HFF-Myc (cell line): ENCODE measurements at regions not wholly inside any gene's neighbourhood (a gene's known extent, or its start where the extent isn't known, plus 50 kb on each side); places are given as distances from the start of the nearest gene placed in this dataset.

ENCODE experiments used
- DNase-seq: peaks from one replicate; pipeline ENCODE4 v3.0.0-alpha.2; 2011; ENCODE audit warnings: low read depth; ENCODE audit errors: extremely low read depth
- H3K4me3 ChIP-seq: replicated peaks from 2 replicates; pipeline ENCODE4 v1.5.1; 2011; ENCODE audit warnings: low read depth, mild to moderate bottlenecking, control low read depth, low read length
- TF ChIP-seq, protein P1 (sequence below): IDR thresholded peaks from 2 replicates; pipeline ENCODE4 v1.5.1; 2012; ENCODE audit warnings: mild to moderate bottlenecking, low read depth, low read length, control low read depth; ENCODE audit errors: missing control alignments

DNA sequence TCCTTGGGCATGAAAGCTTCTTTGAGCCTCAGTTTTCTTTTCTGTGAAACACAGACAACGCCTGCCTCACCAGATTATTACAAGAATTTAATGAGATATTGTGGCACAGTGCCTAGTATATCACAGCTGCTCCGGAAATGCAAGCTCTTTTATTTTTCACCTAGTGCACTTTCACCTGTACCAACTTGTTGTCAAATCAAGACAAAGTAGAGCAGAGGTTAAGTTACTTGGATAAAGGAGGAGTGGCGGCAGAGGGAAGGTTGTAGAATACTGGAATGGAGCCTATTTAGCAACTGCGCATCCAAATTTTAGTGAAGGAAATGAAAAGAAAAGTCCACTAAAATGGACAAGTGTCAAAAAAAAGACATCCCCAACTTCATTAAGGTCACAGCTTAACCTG is 54.9 kb upstream of the RHOBTB1 start:
- DNase-seq: no peak
- TF ChIP-seq, protein P1, sequence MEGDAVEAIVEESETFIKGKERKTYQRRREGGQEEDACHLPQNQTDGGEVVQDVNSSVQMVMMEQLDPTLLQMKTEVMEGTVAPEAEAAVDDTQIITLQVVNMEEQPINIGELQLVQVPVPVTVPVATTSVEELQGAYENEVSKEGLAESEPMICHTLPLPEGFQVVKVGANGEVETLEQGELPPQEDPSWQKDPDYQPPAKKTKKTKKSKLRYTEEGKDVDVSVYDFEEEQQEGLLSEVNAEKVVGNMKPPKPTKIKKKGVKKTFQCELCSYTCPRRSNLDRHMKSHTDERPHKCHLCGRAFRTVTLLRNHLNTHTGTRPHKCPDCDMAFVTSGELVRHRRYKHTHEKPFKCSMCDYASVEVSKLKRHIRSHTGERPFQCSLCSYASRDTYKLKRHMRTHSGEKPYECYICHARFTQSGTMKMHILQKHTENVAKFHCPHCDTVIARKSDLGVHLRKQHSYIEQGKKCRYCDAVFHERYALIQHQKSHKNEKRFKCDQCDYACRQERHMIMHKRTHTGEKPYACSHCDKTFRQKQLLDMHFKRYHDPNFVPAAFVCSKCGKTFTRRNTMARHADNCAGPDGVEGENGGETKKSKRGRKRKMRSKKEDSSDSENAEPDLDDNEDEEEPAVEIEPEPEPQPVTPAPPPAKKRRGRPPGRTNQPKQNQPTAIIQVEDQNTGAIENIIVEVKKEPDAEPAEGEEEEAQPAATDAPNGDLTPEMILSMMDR: no peak
- no peak overlapping the region for H3K4me3 ChIP-seq

DNA sequence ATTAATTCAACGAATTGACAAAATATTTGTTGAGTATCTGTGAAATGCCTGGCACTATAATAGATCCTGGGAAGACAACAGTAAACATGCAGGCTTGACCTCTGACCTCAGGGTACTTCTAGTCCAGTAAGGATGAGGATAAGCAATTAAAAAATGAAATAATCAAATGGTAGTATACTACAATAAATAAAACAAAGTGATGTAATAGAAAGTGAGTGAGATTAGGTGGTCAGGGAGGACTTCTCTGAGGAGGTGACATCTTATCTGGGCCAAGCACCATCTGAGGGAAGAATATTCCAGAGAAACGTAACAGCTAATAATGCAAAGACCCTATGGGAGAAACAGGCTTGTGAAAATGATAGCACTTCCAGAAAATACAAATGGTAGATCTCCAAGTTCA is 50.1 kb upstream of the RHOBTB1 start:
- H3K4me3 ChIP-seq: no peak overlapping the region
- no peak for DNase-seq
- TF ChIP-seq, protein P1: no peak
